DMS153 treated with DMSO at 0.1 percent for 48 hours (cell line): ENCODE measurements at regions not wholly inside any gene's neighbourhood (a gene's known extent, or its start where the extent isn't known, plus 50 kb on each side); places are given as distances from the start of the nearest gene placed in this dataset.
"Not testable (repeated sequence)": the region's sequence is repeated elsewhere in the genome, so short reads cannot be mapped to it uniquely, and the experiment has no call there.

Source experiments
- DNase-seq: peaks from one replicate; lab custom pipeline; 2025; ENCODE audit not compliant: unreplicated experiment; lab: John Stamatoyannopoulos, UW

- DNase-seq = no peak
Measured at GRCh38 chr14:87443787-87444186, 549.2 kb downstream of the GALC start.

GRCh38 chr14:87443039-87443438 is 549.9 kb downstream of the GALC start:
- no peak for DNase-seq

GRCh38 chr14:87437158-87437557 is 555.8 kb downstream of the GALC start:
- DNase-seq = no peak

GRCh38 chr14:87434680-87435079 is 558.3 kb downstream of the GALC start:
- no peak for DNase-seq

GRCh38 chr14:87434011-87434410 is 559.0 kb downstream of the GALC start:
- DNase-seq = no peak

- no peak for DNase-seq
Measured at GRCh38 chr14:87432698-87433097, 560.3 kb downstream of the GALC start.

GRCh38 chr14:87430810-87431209 is 562.2 kb downstream of the GALC start:
- no peak for DNase-seq

GRCh38 chr14:87430214-87430613 is 562.8 kb downstream of the GALC start:
- no peak for DNase-seq

GRCh38 chr14:87419925-87420324 is 573.1 kb downstream of the GALC start:
- DNase-seq = no peak

GRCh38 chr14:87411370-87411769 is 581.6 kb downstream of the GALC start:
- no peak for DNase-seq

- no peak for DNase-seq
Measured at GRCh38 chr14:87409393-87409792, 583.6 kb downstream of the GALC start.

- no peak for DNase-seq
Measured at GRCh38 chr14:87407344-87407743, 585.6 kb downstream of the GALC start.

GRCh38 chr14:87405563-87405962 is 587.4 kb downstream of the GALC start:
- no peak for DNase-seq

- no peak for DNase-seq
Measured at GRCh38 chr14:87397499-87397898, 595.5 kb downstream of the GALC start.

GRCh38 chr14:87391066-87391465 is 601.9 kb downstream of the GALC start:
- no peak for DNase-seq

GRCh38 chr14:87388946-87389345 is 604.0 kb downstream of the GALC start:
- no peak for DNase-seq

- DNase-seq = no peak
Measured at GRCh38 chr14:87387806-87388205, 605.2 kb downstream of the GALC start.

GRCh38 chr14:87386524-87386923 is 606.5 kb downstream of the GALC start:
- no peak for DNase-seq

- DNase-seq = no peak
Measured at GRCh38 chr14:87380054-87380453, 612.9 kb downstream of the GALC start.

GRCh38 chr14:87368751-87369150 is 624.2 kb downstream of the GALC start:
- no peak for DNase-seq

- DNase-seq = not testable (repeated sequence)
Measured at GRCh38 chr14:87360246-87360645, 632.7 kb downstream of the GALC start.

GRCh38 chr14:87351007-87351406 is 642.0 kb downstream of the GALC start:
- DNase-seq = no peak

- no peak for DNase-seq
Measured at GRCh38 chr14:87349921-87350320, 643.1 kb downstream of the GALC start.

GRCh38 chr14:87343652-87344051 is 649.3 kb downstream of the GALC start:
- no peak for DNase-seq
